Type B pancreatic cell (in vitro differentiated cells): ENCODE measurements at regions not wholly inside any gene's neighbourhood (a gene's known extent, or its start where the extent isn't known, plus 50 kb on each side); places are given as distances from the start of the nearest gene placed in this dataset.

Experiments used
- DNase-seq: peaks from one replicate; pipeline ENCODE4 v3.0.0; 2021; ENCODE audit warnings: mixed read lengths; ENCODE audit not compliant: unreplicated experiment; ENCODE audit errors: extremely low spot score
- H3K27ac Mint-ChIP-seq: 2 replicates; pipeline ENCODE4 v1.8.0; 2021; ENCODE audit warnings: mild to moderate bottlenecking, mixed read lengths
- H3K27me3 Mint-ChIP-seq: 2 replicates; pipeline ENCODE4 v1.8.0; 2021; ENCODE audit warnings: mixed read lengths
- H3K36me3 Mint-ChIP-seq: 2 replicates; pipeline ENCODE4 v1.8.0; 2021; ENCODE audit warnings: mixed read lengths
- H3K4me1 Mint-ChIP-seq: one replicate; pipeline ENCODE4 v1.8.0; 2021; ENCODE audit warnings: mixed read lengths; ENCODE audit not compliant: unreplicated experiment
- H3K4me3 Mint-ChIP-seq: 2 replicates; pipeline ENCODE4 v1.8.0; 2021; ENCODE audit warnings: mild to moderate bottlenecking, mixed read lengths
- H3K9me3 Mint-ChIP-seq: 2 replicates; pipeline ENCODE4 v1.8.0; 2021; ENCODE audit warnings: mixed read lengths
- CTCF ChIP-seq: fragments of 200-600 bp; sonication (generic); conservative IDR thresholded peaks from 2 replicates; pipeline ENCODE4 v1.5.0; 2021; ENCODE audit warnings: antibody characterized with exemption, mild to moderate bottlenecking

GRCh38 chr18:78607784-78608183 lies 371.8 kb upstream of the SALL3 start:
- Mint-ChIP-seq H3K27me3 (peaks cover 11% of the 10 kb centered on the region), H3K9me3 (no peaks in the 10 kb centered on the region), H3K27ac (no peak overlapping the region), H3K4me3 (no peak overlapping the region), H3K4me1 (peaks cover 30% of the 10 kb centered on the region), H3K36me3 (no peaks in the 10 kb centered on the region)
- TF ChIP-seq CTCF, result no peak
- DNase-seq, result no peak

- no peaks in the 10 kb centered on the region for H3K36me3 Mint-ChIP-seq
- no peak overlapping the region for H3K4me3 Mint-ChIP-seq
- H3K9me3 Mint-ChIP-seq, result no peaks in the 10 kb centered on the region
- peaks cover 17% of the 10 kb centered on the region for H3K4me1 Mint-ChIP-seq
- H3K27me3 Mint-ChIP-seq, result peaks cover 6% of the 10 kb centered on the region
- H3K27ac Mint-ChIP-seq, result no peak overlapping the region
- no peak for TF ChIP-seq CTCF
- DNase-seq, result no peak
These were observed 369.4 kb upstream of the SALL3 start for GRCh38 chr18:78610179-78610578.

- no peak overlapping the region for H3K27ac Mint-ChIP-seq
- no peak overlapping the region for H3K4me3 Mint-ChIP-seq
- no peaks in the 10 kb centered on the region for H3K36me3 Mint-ChIP-seq
- peaks cover 6% of the 10 kb centered on the region for H3K27me3 Mint-ChIP-seq
- H3K4me1 Mint-ChIP-seq, result peaks cover 17% of the 10 kb centered on the region
- H3K9me3 Mint-ChIP-seq, result peaks cover under 1% of the 10 kb centered on the region
- DNase-seq, result no peak
- TF ChIP-seq CTCF, result no peak
These were observed 368.3 kb upstream of the SALL3 start for GRCh38 chr18:78611201-78611800.

GRCh38 chr18:78611869-78612268 lies 367.7 kb upstream of the SALL3 start:
- no peak for TF ChIP-seq CTCF
- H3K9me3 Mint-ChIP-seq, result peaks cover 6% of the 10 kb centered on the region
- no peak for DNase-seq
- H3K27ac Mint-ChIP-seq, result no peak overlapping the region
- H3K4me1 Mint-ChIP-seq, result peaks cover 17% of the 10 kb centered on the region
- H3K4me3 Mint-ChIP-seq, result no peak overlapping the region
- H3K27me3 Mint-ChIP-seq, result peaks cover 6% of the 10 kb centered on the region
- H3K36me3 Mint-ChIP-seq, result no peaks in the 10 kb centered on the region

- DNase-seq, result no peak
- TF ChIP-seq CTCF, result no peak
These were observed 367.3 kb upstream of the SALL3 start for GRCh38 chr18:78612318-78612717.

GRCh38 chr18:78612801-78613200 lies 366.8 kb upstream of the SALL3 start:
- Mint-ChIP-seq H3K4me1 (peaks cover 17% of the 10 kb centered on the region), H3K9me3 (peaks cover 6% of the 10 kb centered on the region), H3K36me3 (no peaks in the 10 kb centered on the region), H3K27me3 (no peaks in the 10 kb centered on the region), H3K4me3 (no peak overlapping the region), H3K27ac (no peak overlapping the region)
- no peak for DNase-seq
- no peak for TF ChIP-seq CTCF

More at GRCh38 chr18:78612318-78612717, 367.3 kb upstream of the SALL3 start:
- peaks cover 6% of the 10 kb centered on the region for H3K9me3 Mint-ChIP-seq
- no peaks in the 10 kb centered on the region for H3K36me3 Mint-ChIP-seq
- peaks cover 2% of the 10 kb centered on the region for H3K27me3 Mint-ChIP-seq
- H3K4me3 Mint-ChIP-seq, result no peak overlapping the region
- H3K27ac Mint-ChIP-seq, result no peak overlapping the region
- H3K4me1 Mint-ChIP-seq, result peaks cover 17% of the 10 kb centered on the region
